ENCODE measurements at regions not wholly inside any gene's neighbourhood (a gene's known extent, or its start where the extent isn't known, plus 50 kb on each side); places are given as distances from the start of the nearest gene placed in this dataset.

DNA sequence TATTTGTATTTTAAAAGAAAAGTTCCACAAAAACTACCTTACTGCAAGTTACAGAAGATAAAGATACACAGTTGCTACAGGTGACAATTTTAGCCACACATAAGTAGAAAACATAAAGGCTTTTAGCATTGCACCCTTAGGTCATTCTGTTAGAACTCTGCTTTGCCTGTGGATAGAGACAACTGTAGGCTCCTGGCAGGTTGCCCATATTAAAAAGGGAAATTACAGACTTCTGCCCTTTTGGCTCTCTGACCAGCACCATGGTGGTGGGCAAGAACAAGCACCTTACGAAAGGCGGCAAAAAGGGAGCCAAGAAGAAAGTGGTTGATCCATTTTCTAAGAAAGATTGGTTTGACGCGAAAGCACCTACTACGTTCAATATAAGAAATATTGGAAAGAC is 223.3 kb downstream of the MC4R start:
- ChIA-PET CTCF (no interaction called here), POLR2A (ENCODE audit: low non-redundant PET) (no interaction called here)
- H3K27ac ChIP-seq, result no peak overlapping the region
- TF ChIP-seq CTCF (conservative IDR thresholded peaks at IDR 0.05; ENCODE audit: low read depth), result no peak
- DNase-seq (ENCODE audit: low spot score), result no peak

DNA sequence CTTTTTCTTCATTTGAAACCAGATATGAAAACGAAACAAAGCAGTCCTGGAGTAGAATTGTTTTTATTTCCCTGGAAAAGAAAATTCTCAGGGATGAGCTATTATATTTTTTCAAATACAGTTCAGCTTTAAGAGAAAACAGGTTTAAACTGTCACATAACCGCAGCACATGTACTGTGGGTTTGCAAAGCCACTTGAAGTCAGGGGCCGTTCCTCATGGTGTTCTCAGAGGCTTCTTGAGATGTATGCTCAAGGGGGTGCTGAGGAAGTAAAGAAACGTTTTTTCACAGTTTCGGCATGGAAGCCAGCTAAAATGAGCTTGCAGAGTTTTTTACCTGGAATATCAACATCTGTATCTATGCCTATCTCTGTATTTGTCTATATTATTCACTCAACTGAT is 225.3 kb downstream of the MC4R start:
- POLR2A ChIA-PET (ENCODE audit: low non-redundant PET), result no interaction called here
- no peak for DNase-seq (ENCODE audit: low spot score)
- no peak for TF ChIP-seq CTCF (conservative IDR thresholded peaks at IDR 0.05; ENCODE audit: low read depth)
- CTCF ChIA-PET, result no interaction called here
- no peak overlapping the region for H3K27ac ChIP-seq

- no peak for TF ChIP-seq CTCF (conservative IDR thresholded peaks at IDR 0.05; ENCODE audit: low read depth)
- H3K27ac ChIP-seq, result no peak overlapping the region
- ChIA-PET POLR2A (ENCODE audit: low non-redundant PET) (no interaction called here), CTCF (interaction anchor here (0.6 kb wide), 1 partner anchor 245 kb away, joined by 3 read pairs; no protein-coding TSS in a partner anchor)
- DNase-seq (ENCODE audit: low spot score), result no peak
Measured at GRCh38 chr18:60146220-60146960, 226.2 kb downstream of the MC4R start.

- no peak for TF ChIP-seq CTCF (conservative IDR thresholded peaks at IDR 0.05; ENCODE audit: low read depth)
- CTCF ChIA-PET, result interaction anchor here (0.6 kb wide), 1 partner anchor 246 kb away, joined by 3 read pairs; no protein-coding TSS in a partner anchor
- H3K27ac ChIP-seq, result no peak overlapping the region
- POLR2A ChIA-PET (ENCODE audit: low non-redundant PET), result no interaction called here
- no peak for DNase-seq (ENCODE audit: low spot score)
Measured at GRCh38 chr18:60145776-60146175, 226.8 kb downstream of the MC4R start.

- ChIA-PET POLR2A (ENCODE audit: low non-redundant PET) (no interaction called here), CTCF (no interaction called here)
- TF ChIP-seq CTCF (conservative IDR thresholded peaks at IDR 0.05; ENCODE audit: low read depth), result no peak
- no peak overlapping the region for H3K27ac ChIP-seq
- DNase-seq (ENCODE audit: low spot score), result no peak
Measured at GRCh38 chr18:60134806-60135205, 235.0 kb downstream of the PMAIP1 start.

GRCh38 chr18:60130284-60130683 is 230.5 kb downstream of the PMAIP1 start:
- DNase-seq (ENCODE audit: low spot score), result no peak
- TF ChIP-seq CTCF (conservative IDR thresholded peaks at IDR 0.05; ENCODE audit: low read depth), result no peak
- ChIA-PET CTCF (no interaction called here), POLR2A (ENCODE audit: low non-redundant PET) (no interaction called here)
- no peak overlapping the region for H3K27ac ChIP-seq

Data from RWPE1 (cell line).